GM13977 (cell line): ENCODE measurements at regions not wholly inside any gene's neighbourhood (a gene's known extent, or its start where the extent isn't known, plus 50 kb on each side); places are given as distances from the start of the nearest gene placed in this dataset.

Experiments
- DNase-seq: peaks from one replicate; pipeline ENCODE4 v3.0.0; 2012; ENCODE audit warnings: low spot score
- CTCF ChIP-seq: IDR thresholded peaks from 2 replicates; pipeline ENCODE4 v1.5.1; 2012; ENCODE audit warnings: mild to moderate bottlenecking, control low read depth; ENCODE audit not compliant: insufficient read depth; ENCODE audit errors: extremely low read depth, missing control alignments
- in situ Hi-C: fragments of 300-500 bp; cut with MboI; formaldehyde crosslinking; loops from one replicate; pipeline ENCODE4 v1.12.0; 2022; ENCODE audit warnings: low sequenced_read_pairs, low pct_unique_long_range_greater_than_20kb, mixed read lengths, inconsistent platforms; ENCODE audit not compliant: unreplicated experiment

DNA sequence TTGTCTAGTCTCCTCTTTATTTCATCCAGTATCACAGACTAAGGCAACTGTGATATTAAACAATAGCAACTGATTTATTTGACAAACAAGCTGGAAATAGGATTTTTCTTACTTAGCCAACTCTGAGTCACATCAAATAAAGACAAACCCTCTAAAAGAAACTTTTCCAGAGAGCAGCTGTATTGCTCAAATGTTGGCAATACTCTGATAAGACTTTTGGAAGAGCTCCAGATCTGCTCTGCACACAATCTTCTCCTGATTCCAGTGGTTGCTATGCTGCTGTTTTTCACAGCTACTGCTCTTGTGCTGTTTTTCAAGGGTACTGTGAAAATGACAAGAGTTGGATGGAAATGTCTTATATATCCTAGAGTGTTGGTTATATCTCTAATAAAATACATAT, 1479.2 kb downstream of the SLITRK5 start:
- no peak for TF ChIP-seq CTCF
- no peak for DNase-seq
- in situ Hi-C loops: no loop called here

DNA sequence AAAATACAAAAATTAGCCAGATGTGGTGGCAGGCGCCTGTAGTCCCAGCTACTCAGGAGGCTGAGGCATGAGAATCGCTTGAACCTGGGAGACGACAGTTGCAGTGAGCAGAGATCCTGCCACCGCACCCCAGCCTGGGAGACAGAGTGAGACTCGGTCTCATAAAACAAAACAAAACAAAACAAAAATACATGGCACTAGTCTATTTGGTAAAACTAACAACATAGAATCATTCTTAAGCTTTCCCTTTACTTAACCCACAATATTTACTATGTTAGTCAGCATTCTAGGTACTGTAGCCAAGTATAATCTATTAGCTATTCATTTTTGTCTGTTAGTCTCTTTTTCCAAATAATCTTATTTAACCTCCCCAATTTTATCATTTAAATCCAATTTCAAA, 1482.8 kb downstream of the SLITRK5 start:
- no peak for TF ChIP-seq CTCF
- no peak for DNase-seq
- in situ Hi-C loops: no loop called here

DNA sequence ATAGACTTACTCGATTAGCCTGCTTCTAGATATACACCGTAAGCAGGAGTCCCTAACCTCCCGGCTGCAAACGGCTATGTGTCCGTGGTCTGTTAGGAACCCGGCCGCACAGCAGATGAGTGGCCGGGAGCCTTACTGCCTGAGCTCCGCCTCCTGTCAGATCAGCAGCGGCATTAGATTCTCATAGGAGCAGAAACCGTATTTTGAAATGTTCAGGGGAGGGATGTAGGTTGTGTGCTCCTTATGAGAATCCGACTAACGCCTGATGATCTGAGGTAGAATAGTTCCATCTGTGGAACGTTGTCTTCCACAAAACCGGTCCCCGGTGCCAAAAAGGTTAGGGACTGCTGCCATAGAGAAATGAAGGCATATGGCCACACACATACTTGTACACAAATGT, 1491.9 kb downstream of the SLITRK5 start:
- in situ Hi-C loops: no loop called here
- no peak for TF ChIP-seq CTCF
- no peak for DNase-seq

DNA sequence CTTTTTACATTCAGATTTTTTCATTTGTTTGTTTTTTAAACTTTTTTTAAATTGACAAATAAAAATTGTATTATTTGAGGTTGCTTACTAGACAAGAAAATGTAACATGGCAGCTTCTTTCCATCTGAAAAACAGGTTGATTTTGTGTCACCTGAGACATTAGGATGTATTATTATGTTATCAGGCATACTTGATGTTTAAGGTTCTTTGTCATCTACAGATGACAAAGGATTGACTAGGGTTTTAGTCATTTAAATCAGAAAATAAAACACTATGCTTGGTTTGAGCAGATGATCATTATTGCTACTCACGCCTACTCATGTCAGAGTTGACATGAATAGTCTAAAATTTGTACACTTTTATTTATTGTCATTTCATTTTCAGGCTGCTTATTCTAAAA, 1494.5 kb downstream of the SLITRK5 start:
- no peak for DNase-seq
- TF ChIP-seq CTCF: no peak
- in situ Hi-C loops: no loop called here

GRCh38 chr13:89169951-89170350, 1498.8 kb downstream of the SLITRK5 start:
- no peak for TF ChIP-seq CTCF
- in situ Hi-C loops: no loop called here
- no peak for DNase-seq

DNA sequence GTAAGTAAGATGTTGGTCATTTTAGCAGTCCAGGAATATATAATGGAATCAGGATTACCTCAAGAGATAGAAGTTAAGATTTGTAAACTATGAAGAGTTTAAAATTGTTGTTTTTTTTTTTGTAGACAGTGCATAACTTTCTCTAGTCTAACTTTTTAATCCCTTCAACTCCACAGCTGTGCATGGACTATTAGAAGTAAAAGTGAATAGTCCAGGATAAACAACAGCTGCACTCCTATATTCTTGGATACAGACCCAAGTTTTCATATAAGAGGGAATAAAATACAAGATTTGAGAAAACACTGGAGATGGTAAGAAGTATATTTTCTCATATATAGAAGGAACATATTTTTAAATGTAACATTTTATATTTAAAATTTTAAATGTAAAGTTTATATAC, 1509.9 kb downstream of the SLITRK5 start:
- no peak for DNase-seq
- in situ Hi-C loops: no loop called here
- no peak for TF ChIP-seq CTCF

GRCh38 chr13:89199138-89199537, 1528.0 kb downstream of the SLITRK5 start:
- in situ Hi-C loops: no loop called here
- TF ChIP-seq CTCF: no peak
- no peak for DNase-seq
